Fibroblast of skin of abdomen (primary cell): ENCODE measurements at regions not wholly inside any gene's neighbourhood (a gene's known extent, or its start where the extent isn't known, plus 50 kb on each side); places are given as distances from the start of the nearest gene placed in this dataset.
A peak's percentile ranks its signal among the peaks of the same experiment; 100 is the strongest.

ENCODE experiments used
- DNase-seq: peaks from one replicate; pipeline ENCODE4 v3.0.0-alpha.2; 2013

GRCh38 chr6:134739299-134740026 lies 210.4 kb downstream of the ALDH8A1 start:
- peak; percentile 71 for DNase-seq

- no peak for DNase-seq
Measured at GRCh38 chr6:134738211-134738885, 211.6 kb downstream of the ALDH8A1 start.

GRCh38 chr6:134735461-134735860 lies 214.4 kb downstream of the ALDH8A1 start:
- DNase-seq, result peak; percentile 25

GRCh38 chr6:134734312-134734869 lies 215.5 kb downstream of the ALDH8A1 start:
- no peak for DNase-seq

- DNase-seq, result no peak
Measured at GRCh38 chr6:134733801-134734200, 216.1 kb downstream of the ALDH8A1 start.

- peak; percentile 14 for DNase-seq
Measured at GRCh38 chr6:134732763-134733162, 217.1 kb downstream of the ALDH8A1 start.

GRCh38 chr6:134731615-134732014 lies 218.3 kb downstream of the ALDH8A1 start:
- no peak for DNase-seq

- DNase-seq, result no peak
Measured at GRCh38 chr6:134730013-134730412, 219.9 kb downstream of the ALDH8A1 start.

- DNase-seq, result peak; percentile 80
Measured at GRCh38 chr6:134729561-134729960, 220.3 kb downstream of the ALDH8A1 start.

GRCh38 chr6:134727081-134727480 lies 222.8 kb downstream of the ALDH8A1 start:
- no peak for DNase-seq

- no peak for DNase-seq
Measured at GRCh38 chr6:134725590-134725989, 224.3 kb downstream of the ALDH8A1 start.

GRCh38 chr6:134724771-134725340 lies 225.0 kb downstream of the ALDH8A1 start:
- DNase-seq, result no peak

GRCh38 chr6:134723081-134723871 lies 226.6 kb downstream of the ALDH8A1 start:
- peak; percentile 82 for DNase-seq

GRCh38 chr6:134722200-134722870 lies 227.6 kb downstream of the ALDH8A1 start:
- DNase-seq, result peak; percentile 87

GRCh38 chr6:134721060-134721405 lies 228.9 kb downstream of the ALDH8A1 start:
- peak; percentile 81 for DNase-seq

GRCh38 chr6:134720353-134721059 lies 229.4 kb downstream of the ALDH8A1 start:
- peak; percentile 45 for DNase-seq

GRCh38 chr6:134719911-134720310 lies 230.0 kb downstream of the ALDH8A1 start:
- no peak for DNase-seq

GRCh38 chr6:134719286-134719685 lies 230.6 kb downstream of the ALDH8A1 start:
- DNase-seq, result no peak

- DNase-seq, result peak; percentile 40
Measured at GRCh38 chr6:134714679-134715078, 235.2 kb downstream of the ALDH8A1 start.

GRCh38 chr6:134714113-134714512 lies 235.8 kb downstream of the ALDH8A1 start:
- no peak for DNase-seq

- DNase-seq, result no peak
Measured at GRCh38 chr6:134712311-134712710, 237.6 kb downstream of the ALDH8A1 start.
